GM12878 (cell line): ENCODE measurements at regions not wholly inside any gene's neighbourhood (a gene's known extent, or its start where the extent isn't known, plus 50 kb on each side); places are given as distances from the start of the nearest gene placed in this dataset.

Source experiments
- ATAC-seq: fragments of 200-7000 bp; cut with Tn5 transposase; 3 replicates; pipeline ENCODE4 v1.9.1; 2020; ENCODE audit warnings: mild to moderate bottlenecking, moderate library complexity
- BruUV-seq: library from RNA; stranded (reverse); fragments of 400-500 nt; replicated peaks from 2 replicates; lab custom pipeline; 2021; lab: Mats Ljungman, UMichigan
- CTCF ChIA-PET: fragments of 300-600 bp; sonication (Branson Sonifier 250); formaldehyde crosslinking; extraction: SDS; loops from one replicate; lab custom pipeline; 2021; ENCODE audit warnings: inconsistent platforms; lab: Yijun Ruan, JAX
- POLR2A ChIA-PET: fragments of 350-600 bp; formaldehyde crosslinking; extraction: SDS; loops from one replicate; lab custom pipeline; 2021; ENCODE audit warnings: inconsistent platforms; lab: Charles Lee
- RAD21 ChIA-PET: fragments of 300-600 bp; sonication (Branson Sonifier 250); formaldehyde crosslinking; loops from one replicate; lab custom pipeline; 2023; ENCODE audit warnings: antibody characterized with exemption; ENCODE audit not compliant: unreplicated experiment; lab: Charles Lee
- SMC1A ChIA-PET: fragments of 300-600 bp; sonication (Branson Sonifier 250); formaldehyde crosslinking; loops from one replicate; lab custom pipeline; 2023; ENCODE audit not compliant: unreplicated experiment, uncharacterized antibody; lab: Charles Lee
- DNase-seq: peaks from one replicate; pipeline ENCODE4 v3.0.0-alpha.2; 2011; ENCODE audit warnings: low read depth, low spot score
- FAIRE-seq: peaks from 3 replicates; lab custom pipeline; 2011; peaks lifted over from hg19 to GRCh38; lab: Jason Lieb, UNC
- H2AFZ ChIP-seq: 2 replicates; pipeline ENCODE4 v1.6.0; 2011; ENCODE audit warnings: low read depth, low read length, control low read depth; ENCODE audit not compliant: control insufficient read depth
- H3K27ac ChIP-seq: 2 replicates; pipeline ENCODE4 v1.5.1; 2011; ENCODE audit warnings: control low read depth; ENCODE audit not compliant: control insufficient read depth, insufficient read depth
- H3K27me3 ChIP-seq, 2 experiments: replicated peaks in 1 of 2; 2 replicates each; pipeline versions ENCODE4 v1.6.0 to v1.6.1; 2011; ENCODE audit warnings: low read length in 1 of 2; ENCODE audit not compliant: control insufficient read depth in 2 of 2, insufficient read depth in 2 of 2
- H3K36me3 ChIP-seq, 2 experiments: 2 replicates each; pipeline ENCODE4 v1.5.1; 2011; ENCODE audit warnings: low read length in 1 of 2; ENCODE audit not compliant: control insufficient read depth in 2 of 2, insufficient read depth in 2 of 2
- H3K4me1 ChIP-seq: 2 replicates; pipeline ENCODE4 v1.6.1; 2011; ENCODE audit warnings: mild to moderate bottlenecking, low read length, moderate library complexity, mixed read lengths; ENCODE audit not compliant: control insufficient read depth, insufficient read depth
- H3K4me2 ChIP-seq: 2 replicates; pipeline ENCODE4 v1.6.0; 2011; ENCODE audit warnings: control low read depth; ENCODE audit not compliant: control insufficient read depth, insufficient read depth
- H3K4me3 ChIP-seq: fragments of 200-600 bp; sonication (generic); 2 replicates; pipeline ENCODE4 v1.5.1; 2016
- H3K79me2 ChIP-seq: 2 replicates; pipeline ENCODE4 v1.6.0; 2011; ENCODE audit warnings: low read length; ENCODE audit not compliant: control insufficient read depth, insufficient read depth
- H3K9ac ChIP-seq: 2 replicates; pipeline ENCODE4 v1.8.0; 2011; ENCODE audit warnings: low read length, control low read depth, mixed read lengths; ENCODE audit not compliant: control insufficient read depth, insufficient read depth
- H3K9me3 ChIP-seq: replicated peaks from 3 replicates; pipeline ENCODE4 v1.5.1; 2011; ENCODE audit warnings: mild to moderate bottlenecking, low read length; ENCODE audit not compliant: control insufficient read depth, insufficient read depth
- H4K20me1 ChIP-seq: 2 replicates; pipeline ENCODE4 v1.6.0; 2011; ENCODE audit not compliant: control insufficient read depth, insufficient read depth
- CHD1 ChIP-seq: IDR thresholded peaks from 2 replicates; pipeline ENCODE4 v1.6.1; 2012; ENCODE audit warnings: low read depth, low read length, improper control_type of control experiment
- EGR1 ChIP-seq, 2 experiments: IDR thresholded peaks; 1 replicate in 1 of 2; 2 replicates in 1 of 2; pipeline ENCODE4 v1.6.1; 2011 to 2012; ENCODE audit warnings: low read depth in 2 of 2, low read length in 2 of 2, borderline replicate concordance in 1 of 2, mild to moderate bottlenecking in 1 of 2, moderate library complexity in 1 of 2
- MEF2B ChIP-seq: fragments of 450-650 bp; IDR thresholded peaks from 2 replicates; pipeline ENCODE4 v1.6.1; 2018; ENCODE audit warnings: mild to moderate bottlenecking, moderate library complexity; ENCODE audit not compliant: partially characterized antibody, poor library complexity, severe bottlenecking
- MXI1 ChIP-seq: fragments of 150-350 bp; IDR thresholded peaks from 2 replicates; pipeline ENCODE4 v1.6.1; 2011; ENCODE audit warnings: low read depth, mild to moderate bottlenecking, inconsistent platforms, low read length, improper control_type of control experiment
- POU2F2 ChIP-seq: IDR thresholded peaks from 3 replicates; pipeline ENCODE4 v1.6.1; 2011; ENCODE audit warnings: low read depth, mild to moderate bottlenecking, low read length, borderline replicate concordance
- RUNX3 ChIP-seq: IDR thresholded peaks from 2 replicates; pipeline ENCODE4 v1.6.1; 2012; ENCODE audit warnings: low read length, inconsistent platforms
- SUZ12 ChIP-seq: fragments of 200-600 bp; sonication (generic); IDR thresholded peaks from one replicate; pipeline ENCODE4 v1.6.1; 2018; ENCODE audit warnings: antibody characterized with exemption, mild to moderate bottlenecking; ENCODE audit not compliant: unreplicated experiment
- TCF3 ChIP-seq: IDR thresholded peaks from 2 replicates; pipeline ENCODE4 v1.6.1; 2012; ENCODE audit warnings: low read depth, mild to moderate bottlenecking, low read length, borderline replicate concordance; ENCODE audit not compliant: insufficient read depth
- TCF7 ChIP-seq: IDR thresholded peaks from 2 replicates; pipeline ENCODE4 v1.6.1; 2014; ENCODE audit warnings: antibody characterized with exemption, borderline replicate concordance
- YBX1 ChIP-seq: fragments of 450-650 bp; IDR thresholded peaks from 2 replicates; pipeline ENCODE4 v1.6.1; 2016; ENCODE audit warnings: antibody characterized with exemption
- ZNF207 ChIP-seq: fragments of 450-650 bp; IDR thresholded peaks from 2 replicates; pipeline ENCODE4 v1.6.1; 2014; ENCODE audit warnings: antibody characterized with exemption, mild to moderate bottlenecking, borderline replicate concordance
- ZNF384 ChIP-seq: IDR thresholded peaks from 2 replicates; pipeline ENCODE4 v1.6.1; 2012; ENCODE audit warnings: low read depth, mild to moderate bottlenecking, low read length, improper control_type of control experiment, borderline replicate concordance
- ZSCAN29 ChIP-seq: fragments of 450-650 bp; IDR thresholded peaks from 2 replicates; pipeline ENCODE4 v1.6.1; 2017; ENCODE audit warnings: mild to moderate bottlenecking, moderate library complexity
- WGBS: methylation state at CpG from one replicate; pipeline ENCODE4 v1.1.6; 2016; ENCODE audit warnings: low lambda C conversion rate; ENCODE audit not compliant: insufficient replicate concordance, insufficient coverage; ENCODE audit errors: missing lambda C conversion rate; 5-methylcytosine and 5-hydroxymethylcytosine counted together
- in situ Hi-C: fragments of 300-500 bp; cut with MboI; formaldehyde crosslinking; loops from 9 replicates; pipeline ENCODE4 v1.14.3; 2018; ENCODE audit warnings: mixed read lengths
- intact Hi-C: fragments of 100-400 bp; cut with micrococcal nuclease; formaldehyde crosslinking; loops from one replicate; pipeline ENCODE4 v1.14.2; 2022; ENCODE audit not compliant: unreplicated experiment
- TF ChIP-seq, protein P1 (sequence below): fragments of 450-650 bp; IDR thresholded peaks from 2 replicates; pipeline ENCODE4 v1.6.1; 2016; ENCODE audit warnings: mild to moderate bottlenecking
- TF ChIP-seq, protein P2 (sequence below), 3 experiments: IDR thresholded peaks in 2 of 3; conservative IDR thresholded peaks in 1 of 3; 2 replicates each; pipeline ENCODE4 v1.5.1; 2011; ENCODE audit warnings: low read depth in 3 of 3, low read length in 3 of 3, mild to moderate bottlenecking in 3 of 3, control low read depth in 2 of 3, moderate library complexity in 2 of 3, inconsistent platforms in 1 of 3, mixed read lengths in 1 of 3; ENCODE audit not compliant: control insufficient read depth in 2 of 3, insufficient read depth in 1 of 3; ENCODE audit errors: extremely low read depth in 1 of 3
- TF ChIP-seq, protein P3 (sequence below): IDR thresholded peaks from 2 replicates; pipeline ENCODE4 v1.6.1; 2011; ENCODE audit warnings: mild to moderate bottlenecking, low read depth, low read length, moderate library complexity; ENCODE audit not compliant: insufficient replicate concordance

DNA sequence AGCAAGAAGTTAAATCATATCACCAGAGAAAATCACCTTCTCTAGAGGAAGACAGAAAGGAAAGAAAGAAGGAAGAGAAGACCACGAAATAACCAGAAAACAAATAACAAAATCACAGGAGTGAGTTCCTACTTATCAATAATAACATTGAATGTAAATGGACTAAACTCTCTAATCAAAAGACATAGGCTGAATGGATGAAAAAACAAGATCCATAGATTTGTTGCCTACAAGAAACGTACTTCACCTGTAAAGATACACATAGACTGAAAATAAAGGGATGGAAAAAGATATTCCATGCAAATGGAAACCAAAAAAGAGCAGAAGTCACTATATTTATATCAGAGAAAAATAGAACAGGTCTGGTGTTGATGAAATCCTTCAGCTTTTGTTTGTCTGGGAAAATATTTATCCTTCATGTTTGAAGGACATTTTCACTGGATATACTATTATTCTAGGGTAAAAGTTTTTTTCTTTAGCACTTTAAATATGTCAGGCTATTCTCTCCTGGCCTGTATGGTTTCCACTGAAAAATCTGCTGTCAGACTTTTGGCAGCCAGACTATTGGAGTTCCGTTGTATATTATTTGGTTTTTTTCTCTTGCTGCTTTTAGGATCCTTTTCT, 202.5 kb upstream of the DUSP10 start:
- H3K27me3 ChIP-seq, result no peaks in the 10 kb centered on the region
- ChIA-PET SMC1A (no interaction called here), POLR2A (no interaction called here), CTCF (interaction anchor here (1.1 kb wide), 1 partner anchor 15 kb away, joined by 3 read pairs; no protein-coding TSS in a partner anchor), RAD21 (no interaction called here)
- no peaks in the 10 kb centered on the region for H4K20me1 ChIP-seq
- no peak overlapping the region for H3K4me3 ChIP-seq
- in situ Hi-C loops, result no loop called here
- H2AFZ ChIP-seq, result no peak overlapping the region
- H3K27ac ChIP-seq, result no peak overlapping the region
- no peaks in the 10 kb centered on the region for H3K79me2 ChIP-seq
- peaks cover 5% of the 10 kb centered on the region for H3K9me3 ChIP-seq
- no peaks in the 10 kb centered on the region for H3K36me3 ChIP-seq
- FAIRE-seq (no peak), DNase-seq (no peak)
- H3K4me2 ChIP-seq, result no peak overlapping the region
- no TSS peak for BruUV-seq
- 52% methylated on average over 3 of the region's 3 CpGs for WGBS
- TF ChIP-seq MXI1, result no peak
- TF ChIP-seq MEF2B, result no peak
- TF ChIP-seq, protein P1, sequence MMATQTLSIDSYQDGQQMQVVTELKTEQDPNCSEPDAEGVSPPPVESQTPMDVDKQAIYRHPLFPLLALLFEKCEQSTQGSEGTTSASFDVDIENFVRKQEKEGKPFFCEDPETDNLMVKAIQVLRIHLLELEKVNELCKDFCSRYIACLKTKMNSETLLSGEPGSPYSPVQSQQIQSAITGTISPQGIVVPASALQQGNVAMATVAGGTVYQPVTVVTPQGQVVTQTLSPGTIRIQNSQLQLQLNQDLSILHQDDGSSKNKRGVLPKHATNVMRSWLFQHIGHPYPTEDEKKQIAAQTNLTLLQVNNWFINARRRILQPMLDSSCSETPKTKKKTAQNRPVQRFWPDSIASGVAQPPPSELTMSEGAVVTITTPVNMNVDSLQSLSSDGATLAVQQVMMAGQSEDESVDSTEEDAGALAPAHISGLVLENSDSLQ, result no peak
- TF ChIP-seq CHD1, result no peak
- TF ChIP-seq, protein P2, sequence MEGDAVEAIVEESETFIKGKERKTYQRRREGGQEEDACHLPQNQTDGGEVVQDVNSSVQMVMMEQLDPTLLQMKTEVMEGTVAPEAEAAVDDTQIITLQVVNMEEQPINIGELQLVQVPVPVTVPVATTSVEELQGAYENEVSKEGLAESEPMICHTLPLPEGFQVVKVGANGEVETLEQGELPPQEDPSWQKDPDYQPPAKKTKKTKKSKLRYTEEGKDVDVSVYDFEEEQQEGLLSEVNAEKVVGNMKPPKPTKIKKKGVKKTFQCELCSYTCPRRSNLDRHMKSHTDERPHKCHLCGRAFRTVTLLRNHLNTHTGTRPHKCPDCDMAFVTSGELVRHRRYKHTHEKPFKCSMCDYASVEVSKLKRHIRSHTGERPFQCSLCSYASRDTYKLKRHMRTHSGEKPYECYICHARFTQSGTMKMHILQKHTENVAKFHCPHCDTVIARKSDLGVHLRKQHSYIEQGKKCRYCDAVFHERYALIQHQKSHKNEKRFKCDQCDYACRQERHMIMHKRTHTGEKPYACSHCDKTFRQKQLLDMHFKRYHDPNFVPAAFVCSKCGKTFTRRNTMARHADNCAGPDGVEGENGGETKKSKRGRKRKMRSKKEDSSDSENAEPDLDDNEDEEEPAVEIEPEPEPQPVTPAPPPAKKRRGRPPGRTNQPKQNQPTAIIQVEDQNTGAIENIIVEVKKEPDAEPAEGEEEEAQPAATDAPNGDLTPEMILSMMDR (IDR thresholded peaks at IDR 0.05 in 2 of 3, conservative IDR thresholded peaks at IDR 0.05 in 1 of 3; ENCODE audit: control insufficient read depth in 2 of 3, extremely low read depth in 1 of 3, insufficient read depth in 1 of 3, low read depth in 3 of 3, low read length in 3 of 3), result no peak
- no peak for TF ChIP-seq TCF3
- TF ChIP-seq SUZ12, result no peak
- TF ChIP-seq RUNX3, result no peak
- no peak for TF ChIP-seq ZNF384
- TF ChIP-seq ZNF207, result no peak
- TF ChIP-seq ZSCAN29, result no peak
- TF ChIP-seq EGR1 (IDR thresholded peaks at IDR 0.05; ENCODE audit: borderline replicate concordance in 1 of 2, low read depth in 2 of 2, low read length in 2 of 2), result no peak
- no peak for TF ChIP-seq YBX1
- TF ChIP-seq TCF7, result no peak
- TF ChIP-seq, protein P3, sequence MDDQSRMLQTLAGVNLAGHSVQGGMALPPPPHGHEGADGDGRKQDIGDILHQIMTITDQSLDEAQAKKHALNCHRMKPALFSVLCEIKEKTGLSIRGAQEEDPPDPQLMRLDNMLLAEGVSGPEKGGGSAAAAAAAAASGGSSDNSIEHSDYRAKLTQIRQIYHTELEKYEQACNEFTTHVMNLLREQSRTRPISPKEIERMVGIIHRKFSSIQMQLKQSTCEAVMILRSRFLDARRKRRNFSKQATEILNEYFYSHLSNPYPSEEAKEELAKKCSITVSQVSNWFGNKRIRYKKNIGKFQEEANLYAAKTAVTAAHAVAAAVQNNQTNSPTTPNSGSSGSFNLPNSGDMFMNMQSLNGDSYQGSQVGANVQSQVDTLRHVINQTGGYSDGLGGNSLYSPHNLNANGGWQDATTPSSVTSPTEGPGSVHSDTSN, result no peak
- no peak for TF ChIP-seq POU2F2
- TF ChIP-seq, all 136 proteins: peak for 0
- peaks cover 12% of the 10 kb centered on the region for H3K4me1 ChIP-seq
- ATAC-seq, result no peak
- intact Hi-C loops, result no loop called here
- no peak overlapping the region for H3K9ac ChIP-seq
